ENCODE measurements at regions not wholly inside any gene's neighbourhood (a gene's known extent, or its start where the extent isn't known, plus 50 kb on each side); places are given as distances from the start of the nearest gene placed in this dataset.

- TF ChIP-seq CTCF (IDR thresholded peaks at IDR 0.05; ENCODE audit: insufficient read depth, low read depth, low read length) (no peak), EZH2 (IDR thresholded peaks at IDR 0.05; ENCODE audit: insufficient read depth, low read length) (no peak)
Observed at GRCh38 chr13:59490651-59491050, 673.1 kb downstream of the DIAPH3 start.
